ENCODE measurements at regions not wholly inside any gene's neighbourhood (a gene's known extent, or its start where the extent isn't known, plus 50 kb on each side); places are given as distances from the start of the nearest gene placed in this dataset.

GRCh38 chrX:63402106-63402505, 51.0 kb upstream of the SPIN4 start:
- no peak for TF ChIP-seq CTCF (IDR thresholded peaks at IDR 0.05)
- no peak for TF ChIP-seq POLR2A (IDR thresholded peaks at IDR 0.05)
